Gastrocnemius medialis (tissue), 4 donors: ENCODE measurements at regions not wholly inside any gene's neighbourhood (a gene's known extent, or its start where the extent isn't known, plus 50 kb on each side); places are given as distances from the start of the nearest gene placed in this dataset.

Source experiments
- POLR2A ChIP-seq, 2 donors: fragments of 450-650 bp; IDR thresholded peaks; one replicate each; pipeline ENCODE4 v1.6.1; 2017; ENCODE audit warnings: antibody characterized with exemption in 2 of 2, mild to moderate bottlenecking in 2 of 2, moderate library complexity in 2 of 2
- TF ChIP-seq, protein P1 (sequence below), 5 experiments: fragments of 450-650 bp in 3 of 5; fragments of 200-600 bp in 2 of 5; sonication (generic) in 2 of 5; IDR thresholded peaks in 4 of 5; conservative IDR thresholded peaks in 1 of 5; 1 replicate in 4 of 5; 2 replicates in 1 of 5; pipeline ENCODE4 v1.5.1; 2016 to 2019; ENCODE audit warnings: antibody characterized with exemption in 5 of 5, mild to moderate bottlenecking in 3 of 5, moderate library complexity in 3 of 5

DNA sequence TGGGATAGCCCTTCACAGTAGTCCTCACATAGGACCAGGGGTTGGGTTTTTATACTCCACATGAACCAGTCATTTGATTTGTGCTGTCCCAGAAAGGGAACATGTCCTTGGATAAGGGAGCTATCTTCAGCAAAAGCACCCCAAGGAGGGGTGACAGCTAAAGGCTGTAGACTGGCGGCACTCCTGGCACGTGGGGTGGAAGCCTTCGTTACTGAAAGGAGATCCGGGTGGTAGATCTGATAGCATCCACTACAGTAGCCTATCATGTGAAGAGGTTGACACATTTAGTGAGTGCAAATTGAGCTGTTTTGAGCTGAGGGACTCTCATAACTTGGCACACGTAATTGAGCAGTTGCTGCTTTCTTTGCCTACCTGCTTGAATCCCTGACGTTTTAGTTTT, 588.8 kb upstream of the GOLIM4 start:
- TF ChIP-seq, protein P1, sequence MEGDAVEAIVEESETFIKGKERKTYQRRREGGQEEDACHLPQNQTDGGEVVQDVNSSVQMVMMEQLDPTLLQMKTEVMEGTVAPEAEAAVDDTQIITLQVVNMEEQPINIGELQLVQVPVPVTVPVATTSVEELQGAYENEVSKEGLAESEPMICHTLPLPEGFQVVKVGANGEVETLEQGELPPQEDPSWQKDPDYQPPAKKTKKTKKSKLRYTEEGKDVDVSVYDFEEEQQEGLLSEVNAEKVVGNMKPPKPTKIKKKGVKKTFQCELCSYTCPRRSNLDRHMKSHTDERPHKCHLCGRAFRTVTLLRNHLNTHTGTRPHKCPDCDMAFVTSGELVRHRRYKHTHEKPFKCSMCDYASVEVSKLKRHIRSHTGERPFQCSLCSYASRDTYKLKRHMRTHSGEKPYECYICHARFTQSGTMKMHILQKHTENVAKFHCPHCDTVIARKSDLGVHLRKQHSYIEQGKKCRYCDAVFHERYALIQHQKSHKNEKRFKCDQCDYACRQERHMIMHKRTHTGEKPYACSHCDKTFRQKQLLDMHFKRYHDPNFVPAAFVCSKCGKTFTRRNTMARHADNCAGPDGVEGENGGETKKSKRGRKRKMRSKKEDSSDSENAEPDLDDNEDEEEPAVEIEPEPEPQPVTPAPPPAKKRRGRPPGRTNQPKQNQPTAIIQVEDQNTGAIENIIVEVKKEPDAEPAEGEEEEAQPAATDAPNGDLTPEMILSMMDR (IDR thresholded peaks at IDR 0.05 in 4 of 5, conservative IDR thresholded peaks at IDR 0.05 in 1 of 5): no peak
- TF ChIP-seq POLR2A (IDR thresholded peaks at IDR 0.05): no peak
